PC-9 (cell line): ENCODE measurements at regions not wholly inside any gene's neighbourhood (a gene's known extent, or its start where the extent isn't known, plus 50 kb on each side); places are given as distances from the start of the nearest gene placed in this dataset.

ENCODE experiments used
- BruUV-seq: library from RNA; stranded (reverse); fragments of 400-500 nt; replicated peaks from 2 replicates; lab custom pipeline; 2021; lab: Mats Ljungman, UMichigan
- CTCF ChIA-PET: fragments of 300-600 bp; sonication (Branson Sonifier 250); formaldehyde crosslinking; loops from one replicate; lab custom pipeline; 2022; ENCODE audit warnings: antibody characterized with exemption; lab: Charles Lee
- POLR2A ChIA-PET: fragments of 300-600 bp; sonication (Branson Sonifier 250); formaldehyde crosslinking; loops from one replicate; lab custom pipeline; 2022; ENCODE audit warnings: antibody characterized with exemption; ENCODE audit not compliant: unreplicated experiment; lab: Charles Lee
- DNase-seq, 2 experiments: peaks; one replicate each; pipeline versions ENCODE4 v3.0.0 to v3.0.0-alpha.2; 2015 to 2022; ENCODE audit warnings: mixed read lengths in 1 of 2
- H2AFZ ChIP-seq: fragments of 200-600 bp; sonication (generic); 2 replicates; pipeline ENCODE4 v1.8.1; 2017; ENCODE audit warnings: antibody characterized with exemption
- H3F3A ChIP-seq: fragments of 200-600 bp; sonication (generic); 2 replicates; pipeline ENCODE4 v1.8.1; 2017; ENCODE audit warnings: antibody characterized with exemption, mild to moderate bottlenecking, low read depth; ENCODE audit not compliant: insufficient read depth
- H3K27ac ChIP-seq: fragments of 200-600 bp; sonication (generic); 2 replicates; pipeline ENCODE4 v1.6.1; 2016; ENCODE audit warnings: mixed run types
- H3K27me3 ChIP-seq: fragments of 200-600 bp; sonication (generic); 2 replicates; pipeline ENCODE4 v1.6.1; 2016; ENCODE audit warnings: low read depth, mixed run types; ENCODE audit not compliant: insufficient read depth
- H3K36me3 ChIP-seq: fragments of 200-600 bp; sonication (generic); 2 replicates; pipeline ENCODE4 v1.6.1; 2016; ENCODE audit warnings: low read depth, mixed run types
- H3K4me1 ChIP-seq: fragments of 200-600 bp; sonication (generic); replicated peaks from 2 replicates; pipeline ENCODE4 v1.6.1; 2016; ENCODE audit warnings: mixed run types; ENCODE audit not compliant: insufficient read depth
- H3K4me2 ChIP-seq: fragments of 200-600 bp; sonication (generic); 2 replicates; pipeline ENCODE4 v1.6.1; 2017; ENCODE audit warnings: mixed run types
- H3K4me3 ChIP-seq: fragments of 200-600 bp; sonication (generic); 2 replicates; pipeline ENCODE4 v1.6.1; 2016; ENCODE audit warnings: mixed run types
- H3K79me2 ChIP-seq: fragments of 200-600 bp; sonication (generic); 2 replicates; pipeline ENCODE4 v1.6.1; 2017; ENCODE audit warnings: low read depth, mixed run types
- H3K9me2 ChIP-seq: fragments of 200-600 bp; sonication (generic); 2 replicates; pipeline ENCODE4 v1.8.1; 2017; ENCODE audit warnings: mild to moderate bottlenecking; ENCODE audit not compliant: insufficient read depth
- H3K9me3 ChIP-seq: fragments of 200-600 bp; sonication (generic); 2 replicates; pipeline ENCODE4 v1.8.1; 2016; ENCODE audit warnings: low read depth; ENCODE audit not compliant: insufficient read depth
- H4K20me1 ChIP-seq: fragments of 200-600 bp; sonication (generic); 2 replicates; pipeline ENCODE4 v1.8.1; 2017; ENCODE audit not compliant: insufficient read depth
- CTCF ChIP-seq: fragments of 200-600 bp; sonication (generic); conservative IDR thresholded peaks from 2 replicates; pipeline ENCODE4 v1.6.1; 2017; ENCODE audit warnings: mixed run types, antibody characterized with exemption, mild to moderate bottlenecking, moderate library complexity
- EZH2 ChIP-seq: fragments of 200-600 bp; sonication (generic); IDR thresholded peaks from 2 replicates; pipeline ENCODE4 v1.8.0; 2017; ENCODE audit warnings: antibody characterized with exemption, low read depth
- intact Hi-C: fragments of 100-400 bp; cut with micrococcal nuclease; formaldehyde crosslinking; loops from one replicate; pipeline ENCODE4 v1.10.0; 2022; ENCODE audit not compliant: unreplicated experiment

- POLR2A ChIA-PET = no interaction called here
- no peaks in the 10 kb centered on the region for H3K4me1 ChIP-seq
These were observed 309.5 kb upstream of the ANO5 start for GRCh38 chr11:21883354-21883753.

GRCh38 chr11:21888814-21889213 lies 304.1 kb upstream of the ANO5 start:
- Histone ChIP-seq H3K9me3 (no peaks in the 10 kb centered on the region), H4K20me1 (no peaks in the 10 kb centered on the region), H3K4me1 (no peaks in the 10 kb centered on the region), H3F3A (no peaks in the 10 kb centered on the region), H3K79me2 (no peaks in the 10 kb centered on the region), H3K4me3 (no peak overlapping the region), H2AFZ (no peak overlapping the region), H3K4me2 (no peak overlapping the region), H3K36me3 (no peaks in the 10 kb centered on the region), H3K27me3 (no peaks in the 10 kb centered on the region), H3K27ac (no peak overlapping the region), H3K9me2 (no peaks in the 10 kb centered on the region)
- no peak for TF ChIP-seq CTCF
- no peak for TF ChIP-seq EZH2
- ChIA-PET POLR2A (no interaction called here), CTCF (no interaction called here)
- no TSS peak for BruUV-seq
- intact Hi-C loops = no loop called here
- DNase-seq = no peak

More at GRCh38 chr11:21883354-21883753, 309.5 kb upstream of the ANO5 start:
- no peak overlapping the region for H3K4me2 ChIP-seq
- H3K9me3 ChIP-seq = no peaks in the 10 kb centered on the region
- intact Hi-C loops = no loop called here
- H3K27ac ChIP-seq = no peak overlapping the region
- H4K20me1 ChIP-seq = no peaks in the 10 kb centered on the region
- no peak for DNase-seq
- TF ChIP-seq CTCF (no peak), EZH2 (no peak)
- no peaks in the 10 kb centered on the region for H3K27me3 ChIP-seq
- CTCF ChIA-PET = no interaction called here
- BruUV-seq = no TSS peak
- no peaks in the 10 kb centered on the region for H3K9me2 ChIP-seq
- no peaks in the 10 kb centered on the region for H3K36me3 ChIP-seq
- H3K4me3 ChIP-seq = no peak overlapping the region
- H3K79me2 ChIP-seq = no peaks in the 10 kb centered on the region
- H3F3A ChIP-seq = no peaks in the 10 kb centered on the region
- no peak overlapping the region for H2AFZ ChIP-seq

GRCh38 chr11:21892736-21893564 lies 299.9 kb upstream of the ANO5 start:
- H3F3A ChIP-seq = no peaks in the 10 kb centered on the region; the same call in 1 of the 2 replicates
- no peaks in the 10 kb centered on the region for H3K9me2 ChIP-seq
- H3K4me1 ChIP-seq = no peaks in the 10 kb centered on the region
- no peak overlapping the region for H3K4me3 ChIP-seq
- DNase-seq = no peak
- no peaks in the 10 kb centered on the region for H3K79me2 ChIP-seq
- H3K27ac ChIP-seq = no peak overlapping the region
- H3K36me3 ChIP-seq = no peaks in the 10 kb centered on the region
- TF ChIP-seq EZH2 (no peak), CTCF (no peak)
- no peaks in the 10 kb centered on the region for H3K9me3 ChIP-seq
- H4K20me1 ChIP-seq = no peaks in the 10 kb centered on the region
- intact Hi-C loops = no loop called here
- no peaks in the 10 kb centered on the region for H3K27me3 ChIP-seq
- CTCF ChIA-PET = no interaction called here
- no peak overlapping the region for H3K4me2 ChIP-seq
- no TSS peak for BruUV-seq
- POLR2A ChIA-PET = no interaction called here
- no peak overlapping the region for H2AFZ ChIP-seq
